ENCODE measurements at regions not wholly inside any gene's neighbourhood (a gene's known extent, or its start where the extent isn't known, plus 50 kb on each side); places are given as distances from the start of the nearest gene placed in this dataset.
"Not testable (repeated sequence)": the region's sequence is repeated elsewhere in the genome, so short reads cannot be mapped to it uniquely, and the experiment has no call there.

GRCh38 chr2:3899536-3900155 lies 196.3 kb downstream of the DCDC2C start:
- no peak for DNase-seq (ENCODE audit: low spot score)
- TF ChIP-seq CTCF (IDR thresholded peaks at IDR 0.05; ENCODE audit: extremely low read depth, insufficient read depth, missing control alignments) = no peak
- in situ Hi-C loops (cut with MboI; ENCODE audit: low pct_unique_long_range_greater_than_20kb, low sequenced_read_pairs, unreplicated experiment) = no loop called here

- no peak for TF ChIP-seq CTCF (IDR thresholded peaks at IDR 0.05; ENCODE audit: extremely low read depth, insufficient read depth, missing control alignments)
- in situ Hi-C loops (cut with MboI; ENCODE audit: low pct_unique_long_range_greater_than_20kb, low sequenced_read_pairs, unreplicated experiment) = no loop called here
- no peak for DNase-seq (ENCODE audit: low spot score)
Measured at GRCh38 chr2:3902131-3902530, 198.8 kb downstream of the DCDC2C start.

- DNase-seq (ENCODE audit: low spot score) = no peak
- TF ChIP-seq CTCF (IDR thresholded peaks at IDR 0.05; ENCODE audit: extremely low read depth, insufficient read depth, missing control alignments) = no peak
- in situ Hi-C loops (cut with MboI; ENCODE audit: low pct_unique_long_range_greater_than_20kb, low sequenced_read_pairs, unreplicated experiment) = no loop called here
Measured at GRCh38 chr2:3904061-3904460, 200.7 kb downstream of the DCDC2C start.

- in situ Hi-C loops (cut with MboI; ENCODE audit: low pct_unique_long_range_greater_than_20kb, low sequenced_read_pairs, unreplicated experiment); DNase-seq (ENCODE audit: low spot score): not testable (repeated sequence)
Measured at GRCh38 chr2:3908498-3908897, 205.1 kb downstream of the DCDC2C start.

- in situ Hi-C loops (cut with MboI; ENCODE audit: low pct_unique_long_range_greater_than_20kb, low sequenced_read_pairs, unreplicated experiment) = no loop called here
- no peak for DNase-seq (ENCODE audit: low spot score)
- no peak for TF ChIP-seq CTCF (IDR thresholded peaks at IDR 0.05; ENCODE audit: extremely low read depth, insufficient read depth, missing control alignments)
Measured at GRCh38 chr2:3911882-3912455, 208.6 kb downstream of the DCDC2C start.

- no peak for DNase-seq (ENCODE audit: low spot score)
- no peak for TF ChIP-seq CTCF (IDR thresholded peaks at IDR 0.05; ENCODE audit: extremely low read depth, insufficient read depth, missing control alignments)
- in situ Hi-C loops (cut with MboI; ENCODE audit: low pct_unique_long_range_greater_than_20kb, low sequenced_read_pairs, unreplicated experiment) = no loop called here
Measured at GRCh38 chr2:3913166-3913565, 209.8 kb downstream of the DCDC2C start.

GRCh38 chr2:3914241-3914640 lies 210.9 kb downstream of the DCDC2C start:
- in situ Hi-C loops (cut with MboI; ENCODE audit: low pct_unique_long_range_greater_than_20kb, low sequenced_read_pairs, unreplicated experiment) = no loop called here
- no peak for DNase-seq (ENCODE audit: low spot score)
- no peak for TF ChIP-seq CTCF (IDR thresholded peaks at IDR 0.05; ENCODE audit: extremely low read depth, insufficient read depth, missing control alignments)
